ENCODE measurements at regions not wholly inside any gene's neighbourhood (a gene's known extent, or its start where the extent isn't known, plus 50 kb on each side); places are given as distances from the start of the nearest gene placed in this dataset.

GRCh38 chr17:13334374-13334773 is 267.4 kb downstream of the HS3ST3A1 start:
- TF ChIP-seq CTCF (conservative IDR thresholded peaks at IDR 0.05; ENCODE audit: low read depth, low read length): no peak
- H3K9ac ChIP-seq: no peak overlapping the region
- no peaks in the 10 kb centered on the region for H4K20me1 ChIP-seq (ENCODE audit: insufficient read depth)

GRCh38 chr17:13333661-13334060 is 268.1 kb downstream of the HS3ST3A1 start:
- Histone ChIP-seq H4K20me1 (ENCODE audit: insufficient read depth) (no peaks in the 10 kb centered on the region), H3K4me2 (no peak overlapping the region), H3K27ac (no peak overlapping the region), H3K4me1 (ENCODE audit: low read depth, poor library complexity, severe bottlenecking) (no peaks in the 10 kb centered on the region), H3K9ac (no peak overlapping the region), H3K36me3 (ENCODE audit: insufficient read depth) (no peaks in the 10 kb centered on the region), H2AFZ (ENCODE audit: low read depth) (no peak overlapping the region), H3K27me3 (ENCODE audit: insufficient read depth, low read depth) (no peaks in the 10 kb centered on the region), H3K4me3 (IDR thresholded peaks at IDR 0.05; ENCODE audit: insufficient read depth, low read depth, low read length) (no peak overlapping the region), H3K79me2 (ENCODE audit: insufficient read depth, low read depth) (no peaks in the 10 kb centered on the region)
- no peak for TF ChIP-seq CTCF (conservative IDR thresholded peaks at IDR 0.05; ENCODE audit: low read depth, low read length)

More at GRCh38 chr17:13334374-13334773, 267.4 kb downstream of the HS3ST3A1 start:
- Histone ChIP-seq H3K4me2 (no peak overlapping the region), H2AFZ (ENCODE audit: low read depth) (no peak overlapping the region), H3K4me3 (IDR thresholded peaks at IDR 0.05; ENCODE audit: insufficient read depth, low read depth, low read length) (no peak overlapping the region), H3K27ac (no peak overlapping the region), H3K79me2 (ENCODE audit: insufficient read depth, low read depth) (no peaks in the 10 kb centered on the region), H3K36me3 (ENCODE audit: insufficient read depth) (no peaks in the 10 kb centered on the region), H3K4me1 (ENCODE audit: low read depth, poor library complexity, severe bottlenecking) (no peaks in the 10 kb centered on the region), H3K27me3 (ENCODE audit: insufficient read depth, low read depth) (no peaks in the 10 kb centered on the region)

- Histone ChIP-seq H3K79me2 (ENCODE audit: insufficient read depth, low read depth) (no peaks in the 10 kb centered on the region), H3K27ac (no peak overlapping the region), H3K4me3 (IDR thresholded peaks at IDR 0.05; ENCODE audit: insufficient read depth, low read depth, low read length) (no peak overlapping the region), H3K9ac (no peak overlapping the region), H3K27me3 (ENCODE audit: insufficient read depth, low read depth) (no peaks in the 10 kb centered on the region), H2AFZ (ENCODE audit: low read depth) (no peak overlapping the region), H3K4me2 (no peak overlapping the region), H4K20me1 (ENCODE audit: insufficient read depth) (no peaks in the 10 kb centered on the region), H3K36me3 (ENCODE audit: insufficient read depth) (no peaks in the 10 kb centered on the region), H3K4me1 (ENCODE audit: low read depth, poor library complexity, severe bottlenecking) (no peaks in the 10 kb centered on the region)
- no peak for TF ChIP-seq CTCF (conservative IDR thresholded peaks at IDR 0.05; ENCODE audit: low read depth, low read length)
Observed at GRCh38 chr17:13332207-13332606, 269.5 kb downstream of the HS3ST3A1 start.

GRCh38 chr17:13329421-13329820 is 272.3 kb downstream of the HS3ST3A1 start:
- Histone ChIP-seq H3K36me3 (ENCODE audit: insufficient read depth) (no peaks in the 10 kb centered on the region), H3K4me2 (no peak overlapping the region), H3K9ac (no peak overlapping the region), H2AFZ (ENCODE audit: low read depth) (no peak overlapping the region), H3K27me3 (ENCODE audit: insufficient read depth, low read depth) (no peaks in the 10 kb centered on the region), H3K27ac (no peak overlapping the region), H4K20me1 (ENCODE audit: insufficient read depth) (no peaks in the 10 kb centered on the region), H3K4me1 (ENCODE audit: low read depth, poor library complexity, severe bottlenecking) (no peaks in the 10 kb centered on the region), H3K79me2 (ENCODE audit: insufficient read depth, low read depth) (no peaks in the 10 kb centered on the region), H3K4me3 (IDR thresholded peaks at IDR 0.05; ENCODE audit: insufficient read depth, low read depth, low read length) (no peak overlapping the region)
- no peak for TF ChIP-seq CTCF (conservative IDR thresholded peaks at IDR 0.05; ENCODE audit: low read depth, low read length)
